Vagina (tissue), 2 donors: ENCODE measurements at regions not wholly inside any gene's neighbourhood (a gene's known extent, or its start where the extent isn't known, plus 50 kb on each side); places are given as distances from the start of the nearest gene placed in this dataset.

Source experiments
- DNase-seq, 2 donors: peaks; one replicate each; pipeline ENCODE4 v3.0.0-alpha.2; 2017; ENCODE audit errors: extremely low spot score in 2 of 2
- H3K27ac ChIP-seq: fragments of 200-600 bp; sonication (generic); one replicate; pipeline ENCODE4 v1.5.1; 2019
- H3K27me3 ChIP-seq: fragments of 200-600 bp; sonication (generic); one replicate; pipeline ENCODE4 v1.5.1; 2019
- H3K36me3 ChIP-seq, 2 donors: fragments of 200-600 bp; sonication (generic); one replicate each; pipeline ENCODE4 v1.5.1; 2017 to 2019
- H3K4me1 ChIP-seq: fragments of 200-600 bp; sonication (generic); one replicate; pipeline ENCODE4 v1.5.1; 2019
- H3K4me3 ChIP-seq, 2 donors: fragments of 200-600 bp; sonication (generic); 1 replicate in 1 of 2; 2 replicates in 1 of 2; pipeline ENCODE4 v1.5.1; 2016 to 2019
- H3K9me3 ChIP-seq: fragments of 200-600 bp; sonication (generic); one replicate; pipeline ENCODE4 v1.5.1; 2019
- POLR2A ChIP-seq, 2 donors: fragments of 450-650 bp; IDR thresholded peaks; one replicate each; pipeline ENCODE4 v1.6.1; 2017; ENCODE audit warnings: antibody characterized with exemption in 2 of 2, mild to moderate bottlenecking in 2 of 2, moderate library complexity in 2 of 2
- POLR2AphosphoS5 ChIP-seq, 2 donors: sonication (generic); formaldehyde crosslinking; IDR thresholded peaks; one replicate each; pipeline ENCODE4 v1.9.0; 2017; ENCODE audit warnings: antibody characterized with exemption in 2 of 2, mild to moderate bottlenecking in 2 of 2, low read depth in 1 of 2; ENCODE audit not compliant: insufficient read depth in 1 of 2
- intact Hi-C: fragments of 100-400 bp; cut with DNase I; formaldehyde crosslinking; loops from one replicate; pipeline ENCODE4 v1.15.1; 2023
- TF ChIP-seq, protein P1 (sequence below), 3 experiments: fragments of 450-650 bp in 2 of 3; fragments of 200-600 bp in 1 of 3; sonication (generic) in 1 of 3; IDR thresholded peaks; one replicate each; pipeline ENCODE4 v1.5.1; 2017 to 2019; ENCODE audit warnings: antibody characterized with exemption in 3 of 3, mild to moderate bottlenecking in 2 of 3, moderate library complexity in 2 of 3

DNA sequence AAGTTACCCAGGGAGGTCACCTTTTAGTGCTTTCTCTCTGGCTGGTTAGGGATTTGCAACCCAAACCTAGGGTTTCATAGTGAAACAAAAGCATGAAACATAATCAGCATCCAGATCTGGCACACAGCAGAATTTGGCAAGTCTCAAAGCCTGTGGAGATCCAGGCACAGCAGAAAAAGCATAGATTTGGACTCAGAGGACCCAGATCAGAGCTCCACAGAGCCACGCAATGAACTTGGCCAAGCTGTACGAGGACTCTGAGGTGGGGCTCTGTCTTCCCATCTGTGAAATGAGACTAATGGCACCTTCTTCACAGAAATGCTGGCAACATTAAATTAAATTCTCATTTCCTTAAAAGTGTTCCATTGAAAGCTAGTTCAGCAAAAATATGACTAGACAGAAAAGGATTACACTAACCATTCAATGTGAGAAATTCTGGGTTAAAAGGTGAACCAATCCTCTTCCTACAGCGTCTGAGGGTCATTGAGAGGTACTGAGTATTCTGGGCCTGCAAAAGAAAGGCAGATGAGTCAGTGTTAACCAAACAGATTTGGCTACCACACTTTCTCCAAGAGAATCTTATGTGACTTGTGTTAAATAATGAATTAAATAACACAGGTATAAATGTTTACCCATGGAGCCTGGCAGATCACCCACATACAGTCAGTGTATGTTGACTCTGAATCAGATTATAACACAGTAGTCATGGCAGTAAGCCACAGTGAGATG is 266.3 kb downstream of the MREG start:
- no peak for DNase-seq
- intact Hi-C loops: no loop called here
- H3K4me1 ChIP-seq: peaks cover 5% of the 10 kb centered on the region
- H3K9me3 ChIP-seq: no peaks in the 10 kb centered on the region
- H3K36me3 ChIP-seq: no peaks in the 10 kb centered on the region
- no peak overlapping the region for H3K4me3 ChIP-seq
- no peak overlapping the region for H3K27ac ChIP-seq
- H3K27me3 ChIP-seq: no peaks in the 10 kb centered on the region
- TF ChIP-seq POLR2AphosphoS5 (IDR thresholded peaks at IDR 0.05; ENCODE audit: insufficient read depth in 1 of 2, low read depth in 1 of 2) (no peak), POLR2A (IDR thresholded peaks at IDR 0.05) (no peak)
- TF ChIP-seq, protein P1, sequence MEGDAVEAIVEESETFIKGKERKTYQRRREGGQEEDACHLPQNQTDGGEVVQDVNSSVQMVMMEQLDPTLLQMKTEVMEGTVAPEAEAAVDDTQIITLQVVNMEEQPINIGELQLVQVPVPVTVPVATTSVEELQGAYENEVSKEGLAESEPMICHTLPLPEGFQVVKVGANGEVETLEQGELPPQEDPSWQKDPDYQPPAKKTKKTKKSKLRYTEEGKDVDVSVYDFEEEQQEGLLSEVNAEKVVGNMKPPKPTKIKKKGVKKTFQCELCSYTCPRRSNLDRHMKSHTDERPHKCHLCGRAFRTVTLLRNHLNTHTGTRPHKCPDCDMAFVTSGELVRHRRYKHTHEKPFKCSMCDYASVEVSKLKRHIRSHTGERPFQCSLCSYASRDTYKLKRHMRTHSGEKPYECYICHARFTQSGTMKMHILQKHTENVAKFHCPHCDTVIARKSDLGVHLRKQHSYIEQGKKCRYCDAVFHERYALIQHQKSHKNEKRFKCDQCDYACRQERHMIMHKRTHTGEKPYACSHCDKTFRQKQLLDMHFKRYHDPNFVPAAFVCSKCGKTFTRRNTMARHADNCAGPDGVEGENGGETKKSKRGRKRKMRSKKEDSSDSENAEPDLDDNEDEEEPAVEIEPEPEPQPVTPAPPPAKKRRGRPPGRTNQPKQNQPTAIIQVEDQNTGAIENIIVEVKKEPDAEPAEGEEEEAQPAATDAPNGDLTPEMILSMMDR (IDR thresholded peaks at IDR 0.05): no peak

DNA sequence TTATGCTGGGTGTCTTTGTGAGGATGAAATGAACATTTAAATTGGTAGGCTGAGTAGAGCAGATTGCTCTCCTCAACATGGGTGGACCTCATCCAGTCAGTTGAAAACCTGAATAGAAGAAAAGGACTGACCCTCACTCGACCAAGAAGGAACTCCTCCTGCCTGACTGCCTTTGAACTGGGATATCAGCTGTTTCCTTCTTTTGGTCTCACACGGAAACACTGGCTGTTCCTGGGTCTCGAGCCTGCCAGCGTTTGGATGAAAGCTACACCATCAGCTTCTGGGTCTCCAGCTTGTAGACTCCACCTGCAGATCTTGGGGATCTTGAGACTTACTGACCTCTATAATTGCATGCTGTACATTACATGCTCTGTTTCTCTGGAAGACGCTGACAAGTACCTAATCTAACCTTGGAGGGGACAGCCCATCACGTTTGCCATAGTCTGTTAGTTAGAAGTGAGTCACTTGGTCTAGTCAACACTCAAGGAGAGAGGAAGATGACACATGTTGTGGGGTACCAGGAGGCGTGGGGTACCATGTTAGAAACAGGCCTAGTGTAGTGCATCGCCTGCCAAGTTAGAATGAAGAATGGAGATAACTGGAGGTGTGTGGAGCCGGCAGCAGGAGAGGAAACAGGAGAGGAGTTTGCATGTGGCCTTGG is 267.0 kb downstream of the MREG start:
- H3K36me3 ChIP-seq: no peaks in the 10 kb centered on the region
- H3K4me3 ChIP-seq: no peak overlapping the region
- H3K27me3 ChIP-seq: no peaks in the 10 kb centered on the region
- no peak overlapping the region for H3K27ac ChIP-seq
- peaks cover 5% of the 10 kb centered on the region for H3K4me1 ChIP-seq
- no peak for TF ChIP-seq POLR2A (IDR thresholded peaks at IDR 0.05)
- TF ChIP-seq, protein P1 (IDR thresholded peaks at IDR 0.05): no peak
- TF ChIP-seq POLR2AphosphoS5 (IDR thresholded peaks at IDR 0.05; ENCODE audit: insufficient read depth in 1 of 2, low read depth in 1 of 2): no peak
- peak in 1 of 2 donors; percentile 60 for DNase-seq
- no peaks in the 10 kb centered on the region for H3K9me3 ChIP-seq
- intact Hi-C loops: no loop called here

DNA sequence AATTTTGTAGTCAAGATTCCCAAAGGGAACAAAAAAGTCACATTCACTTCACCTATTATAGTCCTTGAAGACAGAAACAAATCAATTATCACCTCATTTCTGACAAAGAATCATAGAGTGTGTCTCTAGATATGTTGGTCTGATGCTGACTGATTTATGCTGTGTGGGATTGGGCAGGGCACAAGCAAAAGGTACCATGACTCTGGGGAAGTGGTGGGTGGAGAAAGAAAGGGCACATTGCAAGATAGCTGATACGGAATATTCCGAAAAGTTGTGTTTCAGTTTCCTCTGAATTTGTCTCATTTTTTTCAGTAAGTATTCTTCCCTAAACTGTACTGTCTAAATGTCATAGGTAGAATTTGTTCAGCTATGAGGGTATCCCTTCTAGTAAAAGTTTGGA is 268.0 kb downstream of the MREG start:
- intact Hi-C loops: no loop called here
- no peak for DNase-seq

GRCh38 chr2:215744514-215744913 is 268.8 kb downstream of the MREG start:
- TF ChIP-seq, protein P1 (IDR thresholded peaks at IDR 0.05): no peak
- TF ChIP-seq POLR2A (IDR thresholded peaks at IDR 0.05) (no peak), POLR2AphosphoS5 (IDR thresholded peaks at IDR 0.05; ENCODE audit: insufficient read depth in 1 of 2, low read depth in 1 of 2) (no peak)
- no peak for DNase-seq
- Histone ChIP-seq H3K4me1 (peaks cover 5% of the 10 kb centered on the region), H3K9me3 (no peaks in the 10 kb centered on the region), H3K27ac (no peak overlapping the region), H3K27me3 (no peaks in the 10 kb centered on the region), H3K36me3 (no peaks in the 10 kb centered on the region), H3K4me3 (no peak overlapping the region)
- intact Hi-C loops: no loop called here

More for the DNA sequence above, 268.0 kb downstream of the MREG start:
- Histone ChIP-seq H3K9me3 (no peaks in the 10 kb centered on the region), H3K4me3 (no peak overlapping the region), H3K27me3 (no peaks in the 10 kb centered on the region), H3K4me1 (peaks cover 5% of the 10 kb centered on the region), H3K36me3 (no peaks in the 10 kb centered on the region), H3K27ac (no peak overlapping the region)
- TF ChIP-seq, protein P1 (IDR thresholded peaks at IDR 0.05): no peak
- TF ChIP-seq POLR2AphosphoS5 (IDR thresholded peaks at IDR 0.05; ENCODE audit: insufficient read depth in 1 of 2, low read depth in 1 of 2) (no peak), POLR2A (IDR thresholded peaks at IDR 0.05) (no peak)

- DNase-seq: no peak
- TF ChIP-seq, protein P1 (IDR thresholded peaks at IDR 0.05): no peak
- TF ChIP-seq POLR2A (IDR thresholded peaks at IDR 0.05) (no peak), POLR2AphosphoS5 (IDR thresholded peaks at IDR 0.05; ENCODE audit: insufficient read depth in 1 of 2, low read depth in 1 of 2) (no peak)
- H3K27me3 ChIP-seq: no peaks in the 10 kb centered on the region
- no peak overlapping the region for H3K27ac ChIP-seq
- intact Hi-C loops: no loop called here
- no peaks in the 10 kb centered on the region for H3K36me3 ChIP-seq
- no peaks in the 10 kb centered on the region for H3K9me3 ChIP-seq
- no peaks in the 10 kb centered on the region for H3K4me1 ChIP-seq
- no peak overlapping the region for H3K4me3 ChIP-seq
Observed at GRCh38 chr2:215743066-215743465, 270.3 kb downstream of the MREG start.
